HepG2 (cell line): ENCODE measurements at regions not wholly inside any gene's neighbourhood (a gene's known extent, or its start where the extent isn't known, plus 50 kb on each side); places are given as distances from the start of the nearest gene placed in this dataset.
"Not testable (repeated sequence)": the region's sequence is repeated elsewhere in the genome, so short reads cannot be mapped to it uniquely, and the experiment has no call there.

Experiments used
- ATAC-seq: fragments of 200-7000 bp; cut with Tn5 transposase; 3 replicates; pipeline ENCODE4 v1.9.1; 2020; ENCODE audit warnings: mild to moderate bottlenecking, moderate library complexity
- BruUV-seq: library from RNA; stranded (reverse); fragments of 400-500 nt; replicated peaks from 2 replicates; lab custom pipeline; 2021; lab: Mats Ljungman, UMichigan
- CTCF ChIA-PET: fragments of 300-600 bp; formaldehyde crosslinking; extraction: SDS; loops from one replicate; lab custom pipeline; 2021; ENCODE audit warnings: low total read pairs, inconsistent platforms, low intra/inter-chr PET ratio; lab: Yijun Ruan, JAX
- POLR2A ChIA-PET: fragments of 350-600 bp; sonication (Branson Sonifier 250); formaldehyde crosslinking; loops from one replicate; lab custom pipeline; 2020; ENCODE audit warnings: antibody characterized with exemption, inconsistent platforms; lab: Yijun Ruan, JAX
- DNase-seq: peaks from one replicate; pipeline ENCODE4 v3.0.0-alpha.2; 2015; ENCODE audit warnings: low spot score
- FAIRE-seq: peaks from 3 replicates; lab custom pipeline; 2011; peaks lifted over from hg19 to GRCh38; lab: Jason Lieb, UNC
- H2AFZ ChIP-seq: one replicate; pipeline ENCODE4 v1.6.1; 2011; ENCODE audit warnings: low read length, inconsistent platforms
- H3K27ac ChIP-seq: fragments of 300-600 bp; 3 replicates; pipeline ENCODE4 v1.8.0; 2011; ENCODE audit warnings: mixed run types, mild to moderate bottlenecking, mixed read lengths, low read length, inconsistent platforms; ENCODE audit not compliant: insufficient read depth; ENCODE audit errors: extremely low read length
- H3K27me3 ChIP-seq, 2 experiments: fragments of 200-600 bp in 1 of 2; 2 replicates in 1 of 2; 3 replicates in 1 of 2; pipeline versions ENCODE4 v1.6.0 to v1.8.0; 2011; ENCODE audit warnings: low read length in 2 of 2, mild to moderate bottlenecking in 2 of 2, moderate library complexity in 2 of 2, inconsistent platforms in 1 of 2; ENCODE audit not compliant: insufficient read depth in 2 of 2, control insufficient read depth in 1 of 2
- H3K36me3 ChIP-seq, 2 experiments: fragments of 200-600 bp in 1 of 2; replicated peaks in 1 of 2; 2 replicates in 1 of 2; 3 replicates in 1 of 2; pipeline versions ENCODE4 v1.5.1 to v1.8.0; 2011; ENCODE audit warnings: low read length in 2 of 2, inconsistent platforms in 1 of 2; ENCODE audit not compliant: insufficient read depth in 2 of 2, control insufficient read depth in 1 of 2
- H3K4me1 ChIP-seq: 2 replicates; pipeline ENCODE4 v1.5.1; 2012; ENCODE audit warnings: low read length, inconsistent platforms; ENCODE audit not compliant: insufficient read depth
- H3K4me2 ChIP-seq: 2 replicates; pipeline ENCODE4 v1.6.0; 2011; ENCODE audit warnings: low read depth, low read length, inconsistent platforms
- H3K4me3 ChIP-seq, 3 experiments: fragments of 200-600 bp in 1 of 3; sonication (generic), shearing (Covaris generic) in 1 of 3; replicated peaks in 1 of 3; 2 replicates each; pipeline ENCODE4 v1.5.1; 2011 to 2016; ENCODE audit warnings: low read length in 3 of 3, inconsistent platforms in 2 of 3, low read depth in 2 of 3, mild to moderate bottlenecking in 2 of 3, control low read depth in 1 of 3, mixed read lengths in 1 of 3; ENCODE audit not compliant: insufficient read depth in 1 of 3
- H3K79me2 ChIP-seq: one replicate; pipeline ENCODE4 v1.6.1; 2011; ENCODE audit warnings: low read length, inconsistent platforms; ENCODE audit not compliant: insufficient read depth
- H3K9ac ChIP-seq: 2 replicates; pipeline ENCODE4 v1.6.0; 2011; ENCODE audit warnings: mild to moderate bottlenecking, low read depth, low read length, inconsistent platforms; ENCODE audit not compliant: insufficient read depth
- H3K9me3 ChIP-seq: 2 replicates; pipeline ENCODE4 v1.5.1; 2012; ENCODE audit warnings: mild to moderate bottlenecking, low read length
- H4K20me1 ChIP-seq: 2 replicates; pipeline ENCODE4 v1.6.0; 2011; ENCODE audit warnings: inconsistent platforms, mild to moderate bottlenecking, low read length, moderate library complexity; ENCODE audit not compliant: insufficient read depth
- MXI1 ChIP-seq: IDR thresholded peaks from 3 replicates; pipeline ENCODE4 v1.6.1; 2012; ENCODE audit warnings: low read depth, low read length, inconsistent platforms, borderline replicate concordance
- RFX3 ChIP-seq: IDR thresholded peaks from 2 replicates; pipeline ENCODE4 v1.6.1; 2016; ENCODE audit warnings: missing biosample characterization, missing genetic modification reagents
- SP2 ChIP-seq: sonication (generic); formaldehyde crosslinking; IDR thresholded peaks from 2 replicates; pipeline ENCODE4 v1.5.1; 2020; ENCODE audit warnings: mild to moderate bottlenecking, missing genetic modification reagents
- ZMYM2 ChIP-seq: sonication (generic); formaldehyde crosslinking; IDR thresholded peaks from 2 replicates; pipeline ENCODE4 v1.8.0; 2022; ENCODE audit warnings: mild to moderate bottlenecking, missing genetic modification reagents
- WGBS: methylation state at CpG from one replicate; pipeline ENCODE4 v1.1.6; 2017; ENCODE audit warnings: low lambda C conversion rate; 5-methylcytosine and 5-hydroxymethylcytosine counted together
- in situ Hi-C: cut with HindIII; loops from 2 replicates; pipeline ENCODE4 v1.10.0; 2017; ENCODE audit warnings: low pct_unique_long_range_greater_than_20kb; ENCODE audit not compliant: extremely low pct_ligation_motif_present
- intact Hi-C: fragments of 100-400 bp; cut with micrococcal nuclease; formaldehyde crosslinking; loops from one replicate; pipeline ENCODE4 v1.10.0; 2022; ENCODE audit not compliant: unreplicated experiment
- TF ChIP-seq, protein P1 (sequence below): sonication (generic); formaldehyde crosslinking; IDR thresholded peaks from 2 replicates; pipeline ENCODE4 v1.4.0; 2020; ENCODE audit warnings: missing genetic modification reagents, borderline replicate concordance

DNA sequence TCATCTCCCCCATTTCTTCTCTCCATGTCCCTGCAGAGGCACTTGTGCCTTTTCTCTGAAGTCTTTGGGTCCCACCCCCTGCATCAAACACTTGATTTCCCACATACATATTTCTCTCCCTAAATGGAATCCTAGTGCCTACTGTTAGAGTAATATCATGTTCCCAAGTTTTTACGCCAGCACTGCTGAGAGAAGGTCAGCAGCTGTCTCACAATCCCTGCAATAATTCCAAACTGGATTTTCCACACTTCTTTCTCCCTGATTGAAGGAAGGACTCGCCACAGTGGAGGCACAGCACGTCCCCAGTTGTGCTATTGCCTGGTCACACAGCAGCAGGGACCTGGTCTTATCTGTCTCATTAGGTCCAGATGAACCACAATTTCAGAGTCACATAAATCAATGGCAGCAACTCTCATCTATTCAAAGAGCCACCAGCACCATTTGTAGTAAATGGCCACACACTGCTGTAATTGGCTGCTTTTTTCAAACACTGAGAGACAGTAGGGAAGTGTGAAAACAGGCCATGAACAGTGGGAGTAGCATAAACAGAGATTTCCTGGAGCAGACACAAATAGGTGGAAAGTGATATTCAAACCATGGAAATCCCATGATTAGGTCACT is 605.5 kb downstream of the XPNPEP1 start:
- no peaks in the 10 kb centered on the region for H4K20me1 ChIP-seq
- H3K4me1 ChIP-seq = no peaks in the 10 kb centered on the region
- H3K9me3 ChIP-seq = peaks cover 3% of the 10 kb centered on the region; the same call in 1 of the 2 replicates
- no peak overlapping the region for H3K27ac ChIP-seq
- intact Hi-C loops = no loop called here
- FAIRE-seq (no peak), DNase-seq (no peak), ATAC-seq (no peak)
- POLR2A ChIA-PET = no interaction called here
- H2AFZ ChIP-seq = no peak overlapping the region
- 8% methylated on average over 3 of the region's 3 CpGs for WGBS
- in situ Hi-C loops = no loop called here
- CTCF ChIA-PET = no interaction called here
- TF ChIP-seq ZMYM2 = no peak
- TF ChIP-seq, protein P1, sequence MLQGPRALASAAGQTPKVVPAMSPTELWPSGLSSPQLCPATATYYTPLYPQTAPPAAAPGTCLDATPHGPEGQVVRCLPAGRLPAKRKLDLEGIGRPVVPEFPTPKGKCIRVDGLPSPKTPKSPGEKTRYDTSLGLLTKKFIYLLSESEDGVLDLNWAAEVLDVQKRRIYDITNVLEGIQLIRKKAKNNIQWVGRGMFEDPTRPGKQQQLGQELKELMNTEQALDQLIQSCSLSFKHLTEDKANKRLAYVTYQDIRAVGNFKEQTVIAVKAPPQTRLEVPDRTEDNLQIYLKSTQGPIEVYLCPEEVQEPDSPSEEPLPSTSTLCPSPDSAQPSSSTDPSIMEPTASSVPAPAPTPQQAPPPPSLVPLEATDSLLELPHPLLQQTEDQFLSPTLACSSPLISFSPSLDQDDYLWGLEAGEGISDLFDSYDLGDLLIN (CRISPR knock-in tag) = no peak
- TF ChIP-seq RFX3 (CRISPR knock-in tag) = no peak
- no peak for TF ChIP-seq SP2 (CRISPR knock-in tag)
- no peak for TF ChIP-seq MXI1
- no peak overlapping the region for H3K9ac ChIP-seq
- no peak overlapping the region for H3K4me3 ChIP-seq
- no peaks in the 10 kb centered on the region for H3K36me3 ChIP-seq
- no peaks in the 10 kb centered on the region for H3K79me2 ChIP-seq
- H3K4me2 ChIP-seq = no peak overlapping the region
- no TSS peak for BruUV-seq
- H3K27me3 ChIP-seq = no peaks in the 10 kb centered on the region

DNA sequence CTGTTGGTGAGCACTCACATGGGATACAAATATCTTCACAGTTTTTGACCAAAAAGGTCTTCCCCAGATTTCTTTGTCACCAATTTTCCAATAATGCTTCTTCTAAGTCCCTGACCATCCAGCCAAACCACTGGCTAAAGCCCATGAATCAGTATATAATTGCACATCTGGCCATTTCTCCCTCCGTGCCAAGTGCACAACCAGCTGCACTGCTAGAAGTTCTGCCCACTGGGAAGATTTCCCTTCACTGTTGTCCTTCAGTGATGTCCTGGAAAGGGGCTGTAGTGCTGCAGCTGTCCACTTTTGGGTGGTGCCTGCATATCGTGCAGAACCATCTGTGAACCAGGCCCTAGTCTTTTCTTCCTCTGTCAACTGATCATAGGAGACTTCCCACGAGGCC is 609.3 kb downstream of the XPNPEP1 start:
- H3K9ac ChIP-seq, ATAC-seq, FAIRE-seq, H3K79me2 ChIP-seq, H3K4me2 ChIP-seq, H4K20me1 ChIP-seq, H3K4me3 ChIP-seq, POLR2A ChIA-PET, BruUV-seq, H2AFZ ChIP-seq, intact Hi-C loops, H3K9me3 ChIP-seq, H3K27me3 ChIP-seq, H3K27ac ChIP-seq, CTCF ChIA-PET, DNase-seq, H3K4me1 ChIP-seq, in situ Hi-C loops, H3K36me3 ChIP-seq: not testable (repeated sequence)
- WGBS = 0% methylated on average over 3 of the region's 3 CpGs
